HUES6 (cell line): ENCODE measurements at regions not wholly inside any gene's neighbourhood (a gene's known extent, or its start where the extent isn't known, plus 50 kb on each side); places are given as distances from the start of the nearest gene placed in this dataset.
"Not testable (repeated sequence)": the region's sequence is repeated elsewhere in the genome, so short reads cannot be mapped to it uniquely, and the experiment has no call there.

Source experiments
- H3K27ac ChIP-seq: 2 replicates; pipeline ENCODE4 v1.7.0; 2013; ENCODE audit warnings: low read depth, mild to moderate bottlenecking, low read length, inconsistent platforms
- H3K27me3 ChIP-seq: 2 replicates; pipeline ENCODE4 v1.6.1; 2013; ENCODE audit warnings: low read length; ENCODE audit not compliant: control insufficient read depth, insufficient read depth
- H3K36me3 ChIP-seq: 2 replicates; pipeline ENCODE4 v1.6.1; 2013; ENCODE audit warnings: low read length; ENCODE audit not compliant: control insufficient read depth, insufficient read depth
- H3K4me1 ChIP-seq: 2 replicates; pipeline ENCODE4 v1.6.1; 2013; ENCODE audit warnings: low read length; ENCODE audit not compliant: control insufficient read depth, insufficient read depth
- H3K4me3 ChIP-seq: 2 replicates; pipeline ENCODE4 v1.5.1; 2013; ENCODE audit warnings: low read depth, low read length
- H3K9ac ChIP-seq: one replicate; pipeline ENCODE4 v1.6.1; 2013; ENCODE audit warnings: mild to moderate bottlenecking, low read length
- H3K9me3 ChIP-seq: 2 replicates; pipeline ENCODE4 v1.6.1; 2013; ENCODE audit warnings: low read depth, low read length; ENCODE audit not compliant: control insufficient read depth, insufficient read depth

GRCh38 chr2:138267902-138268254 lies 233.7 kb upstream of the SPOPL start:
- H3K36me3 ChIP-seq: no peaks in the 10 kb centered on the region
- H3K4me1 ChIP-seq: peaks cover 28% of the 10 kb centered on the region; the same call in 1 of the 2 replicates
- H3K9ac ChIP-seq: no peak overlapping the region
- no peak overlapping the region for H3K4me3 ChIP-seq
- peaks cover 5% of the 10 kb centered on the region; the same call in 1 of the 2 replicates for H3K9me3 ChIP-seq
- H3K27ac ChIP-seq: no peak overlapping the region
- no peaks in the 10 kb centered on the region for H3K27me3 ChIP-seq

- no peaks in the 10 kb centered on the region for H3K27me3 ChIP-seq
- H3K36me3 ChIP-seq: no peaks in the 10 kb centered on the region
- H3K9ac ChIP-seq: no peak overlapping the region
- H3K9me3 ChIP-seq: no peaks in the 10 kb centered on the region; the same call in 1 of the 2 replicates
- H3K4me1 ChIP-seq: peaks cover 33% of the 10 kb centered on the region
- H3K27ac ChIP-seq: no peak overlapping the region
- no peak overlapping the region for H3K4me3 ChIP-seq
Observed at GRCh38 chr2:138269765-138270164, 231.8 kb upstream of the SPOPL start.

- H3K4me1 ChIP-seq: peaks cover 50% of the 10 kb centered on the region
- no peaks in the 10 kb centered on the region for H3K36me3 ChIP-seq
- no peak overlapping the region for H3K27ac ChIP-seq
- no peak overlapping the region for H3K9ac ChIP-seq
- H3K4me3 ChIP-seq: no peak overlapping the region
- no peaks in the 10 kb centered on the region for H3K9me3 ChIP-seq
- H3K27me3 ChIP-seq: no peaks in the 10 kb centered on the region
Observed at GRCh38 chr2:138271467-138271866, 230.1 kb upstream of the SPOPL start.

GRCh38 chr2:138272524-138273195 lies 228.9 kb upstream of the SPOPL start:
- Histone ChIP-seq H3K27me3 (no peaks in the 10 kb centered on the region), H3K9me3 (no peaks in the 10 kb centered on the region), H3K4me3 (no peak overlapping the region), H3K27ac (peak overlapping the region; percentile 11; the same call in 1 of the 2 replicates), H3K4me1 (peaks cover 52% of the 10 kb centered on the region), H3K9ac (no peak overlapping the region), H3K36me3 (no peaks in the 10 kb centered on the region)

- not testable (repeated sequence) for H3K27ac ChIP-seq, H3K9ac ChIP-seq, H3K27me3 ChIP-seq, H3K36me3 ChIP-seq, H3K4me3 ChIP-seq, H3K9me3 ChIP-seq
- H3K4me1 ChIP-seq: peaks cover 56% of the 10 kb centered on the region
Observed at GRCh38 chr2:138273280-138273679, 228.3 kb upstream of the SPOPL start.

- Histone ChIP-seq H3K36me3 (no peaks in the 10 kb centered on the region), H3K4me3 (no peak overlapping the region), H3K4me1 (peaks cover 58% of the 10 kb centered on the region), H3K27ac (peak overlapping the region; percentile 37; the same call in 1 of the 2 replicates), H3K9ac (peak overlapping the region; percentile 26), H3K27me3 (no peaks in the 10 kb centered on the region), H3K9me3 (no peaks in the 10 kb centered on the region)
Observed at GRCh38 chr2:138274421-138275291, 226.9 kb upstream of the SPOPL start.

- Histone ChIP-seq H3K27me3 (no peaks in the 10 kb centered on the region), H3K9ac (no peak overlapping the region), H3K4me1 (peaks cover 58% of the 10 kb centered on the region), H3K4me3 (no peak overlapping the region), H3K36me3 (no peaks in the 10 kb centered on the region), H3K9me3 (no peaks in the 10 kb centered on the region), H3K27ac (peak overlapping the region; percentile 94; the same call in 1 of the 2 replicates)
Observed at GRCh38 chr2:138275292-138275690, 226.3 kb upstream of the SPOPL start.

- Histone ChIP-seq H3K4me3 (no peak overlapping the region), H3K4me1 (peaks cover 56% of the 10 kb centered on the region), H3K27ac (peak overlapping the region; percentile 94; the same call in 1 of the 2 replicates), H3K9me3 (no peaks in the 10 kb centered on the region), H3K27me3 (no peaks in the 10 kb centered on the region), H3K9ac (no peak overlapping the region), H3K36me3 (no peaks in the 10 kb centered on the region)
Observed at GRCh38 chr2:138275881-138276280, 225.7 kb upstream of the SPOPL start.

GRCh38 chr2:138276339-138276738 lies 225.2 kb upstream of the SPOPL start:
- peaks cover 52% of the 10 kb centered on the region for H3K4me1 ChIP-seq
- H3K27me3 ChIP-seq: no peaks in the 10 kb centered on the region
- no peaks in the 10 kb centered on the region for H3K9me3 ChIP-seq
- no peaks in the 10 kb centered on the region for H3K36me3 ChIP-seq
- peak overlapping the region; percentile 94 for H3K27ac ChIP-seq
- H3K9ac ChIP-seq: peak overlapping the region; percentile 56
- H3K4me3 ChIP-seq: peak overlapping the region; percentile 10; the same call in 1 of the 2 replicates

- Histone ChIP-seq H3K4me1 (peaks cover 48% of the 10 kb centered on the region), H3K4me3 (peak overlapping the region; percentile 29; the same call in 1 of the 2 replicates), H3K9me3 (no peaks in the 10 kb centered on the region), H3K9ac (peak overlapping the region; percentile 56), H3K27ac (peak overlapping the region; percentile 94), H3K36me3 (no peaks in the 10 kb centered on the region), H3K27me3 (no peaks in the 10 kb centered on the region)
Observed at GRCh38 chr2:138277062-138277461, 224.5 kb upstream of the SPOPL start.

GRCh38 chr2:138279871-138280270 lies 221.7 kb upstream of the SPOPL start:
- Histone ChIP-seq H3K9ac (no peak overlapping the region), H3K9me3 (no peaks in the 10 kb centered on the region), H3K27ac (no peak overlapping the region), H3K27me3 (no peaks in the 10 kb centered on the region), H3K4me1 (peaks cover 37% of the 10 kb centered on the region), H3K36me3 (no peaks in the 10 kb centered on the region), H3K4me3 (no peak overlapping the region)
